Stomach (tissue), 4 donors: ENCODE measurements at regions not wholly inside any gene's neighbourhood (a gene's known extent, or its start where the extent isn't known, plus 50 kb on each side); places are given as distances from the start of the nearest gene placed in this dataset.

Source experiments
- CTCF ChIP-seq, 7 experiments: fragments of 450-650 bp in 4 of 7; fragments of 200-600 bp in 3 of 7; sonication (generic) in 3 of 7; IDR thresholded peaks; one replicate each; pipeline ENCODE4 v1.5.1; 2016 to 2019; ENCODE audit warnings: antibody characterized with exemption in 7 of 7, control low read depth in 2 of 7, mild to moderate bottlenecking in 1 of 7
- EP300 ChIP-seq: sonication (generic); formaldehyde crosslinking; IDR thresholded peaks from one replicate; pipeline ENCODE4 v1.6.1; 2017; ENCODE audit warnings: antibody characterized with exemption

- TF ChIP-seq CTCF (IDR thresholded peaks at IDR 0.05): peak in 5 of 7 experiments; percentile 27 to 65 (median 61)
- TF ChIP-seq EP300: no peak
These were observed 327.6 kb upstream of the PLET1 start for GRCh38 chr11:112588252-112588694.
